AG04450 (cell line): ENCODE measurements at regions not wholly inside any gene's neighbourhood (a gene's known extent, or its start where the extent isn't known, plus 50 kb on each side); places are given as distances from the start of the nearest gene placed in this dataset.

Experiments used
- CTCF ChIA-PET: fragments of 300-600, 350-600 bp; formaldehyde crosslinking; extraction: SDS; loops from one replicate; lab custom pipeline; 2022; ENCODE audit warnings: antibody characterized with exemption, inconsistent platforms; lab: Charles Lee
- POLR2A ChIA-PET: fragments of 350-600 bp; formaldehyde crosslinking; extraction: SDS; loops from one replicate; lab custom pipeline; 2021; ENCODE audit warnings: antibody characterized with exemption, inconsistent platforms; lab: Yijun Ruan, JAX
- DNase-seq: peaks from one replicate; pipeline ENCODE4 v3.0.0-alpha.2; 2011; ENCODE audit warnings: low read depth, low spot score
- H3K27ac ChIP-seq: one replicate; pipeline ENCODE4 v1.5.1; 2012; ENCODE audit warnings: low read depth, low read length, control low read depth
- H3K27me3 ChIP-seq: one replicate; pipeline ENCODE4 v1.6.0; 2012; ENCODE audit warnings: low read length; ENCODE audit not compliant: control insufficient read depth, insufficient read depth
- H3K4me3 ChIP-seq: 2 replicates; pipeline ENCODE4 v1.5.1; 2011; ENCODE audit warnings: mild to moderate bottlenecking, low read depth, low read length, control low read depth
- H3K9me3 ChIP-seq: 2 replicates; pipeline ENCODE4 v1.5.1; 2012; ENCODE audit warnings: low read length; ENCODE audit not compliant: control insufficient read depth, insufficient read depth
- CTCF ChIP-seq: IDR thresholded peaks from 2 replicates; pipeline ENCODE4 v1.5.1; 2011; ENCODE audit warnings: low read depth, low read length, control low read depth, inconsistent platforms

GRCh38 chr11:123378096-123378495, 52.0 kb upstream of the GRAMD1B start:
- CTCF ChIA-PET, result interaction anchor here (0.5 kb wide), 1 partner anchor 1749 kb away, joined by 3 read pairs; no protein-coding TSS in a partner anchor
- peaks cover 42% of the 10 kb centered on the region for H3K27me3 ChIP-seq
- H3K4me3 ChIP-seq, result no peak overlapping the region
- H3K27ac ChIP-seq, result no peak overlapping the region
- no peaks in the 10 kb centered on the region for H3K9me3 ChIP-seq
- no peak for DNase-seq
- no peak for TF ChIP-seq CTCF
- POLR2A ChIA-PET, result no interaction called here

GRCh38 chr11:123377355-123377754, 52.7 kb upstream of the GRAMD1B start:
- Histone ChIP-seq H3K27ac (no peak overlapping the region), H3K9me3 (no peaks in the 10 kb centered on the region), H3K27me3 (peaks cover 45% of the 10 kb centered on the region), H3K4me3 (no peak overlapping the region)
- ChIA-PET POLR2A (no interaction called here), CTCF (interaction anchor here (0.5 kb wide), 1 partner anchor 1748 kb away, joined by 3 read pairs; no protein-coding TSS in a partner anchor)
- no peak for DNase-seq
- TF ChIP-seq CTCF, result no peak

- Histone ChIP-seq H3K27me3 (peaks cover 47% of the 10 kb centered on the region), H3K9me3 (no peaks in the 10 kb centered on the region), H3K4me3 (no peak overlapping the region), H3K27ac (no peak overlapping the region)
- ChIA-PET CTCF (no interaction called here), POLR2A (no interaction called here)
- DNase-seq, result no peak
- TF ChIP-seq CTCF, result no peak
These were observed 54.2 kb upstream of the GRAMD1B start for GRCh38 chr11:123375832-123376231.

GRCh38 chr11:123374622-123374968, 55.5 kb upstream of the GRAMD1B start:
- no peak overlapping the region for H3K27ac ChIP-seq

More at GRCh38 chr11:123374622-123374968, 55.5 kb upstream of the GRAMD1B start:
- no peak for TF ChIP-seq CTCF
- ChIA-PET CTCF (no interaction called here), POLR2A (no interaction called here)
- no peak for DNase-seq
- H3K27me3 ChIP-seq, result peaks cover 46% of the 10 kb centered on the region
- no peak overlapping the region for H3K4me3 ChIP-seq
- H3K9me3 ChIP-seq, result no peaks in the 10 kb centered on the region
